ENCODE measurements at regions not wholly inside any gene's neighbourhood (a gene's known extent, or its start where the extent isn't known, plus 50 kb on each side); places are given as distances from the start of the nearest gene placed in this dataset.
A peak's percentile ranks its signal among the peaks of the same experiment; 100 is the strongest.
"Not testable (repeated sequence)": the region's sequence is repeated elsewhere in the genome, so short reads cannot be mapped to it uniquely, and the experiment has no call there.

DNA sequence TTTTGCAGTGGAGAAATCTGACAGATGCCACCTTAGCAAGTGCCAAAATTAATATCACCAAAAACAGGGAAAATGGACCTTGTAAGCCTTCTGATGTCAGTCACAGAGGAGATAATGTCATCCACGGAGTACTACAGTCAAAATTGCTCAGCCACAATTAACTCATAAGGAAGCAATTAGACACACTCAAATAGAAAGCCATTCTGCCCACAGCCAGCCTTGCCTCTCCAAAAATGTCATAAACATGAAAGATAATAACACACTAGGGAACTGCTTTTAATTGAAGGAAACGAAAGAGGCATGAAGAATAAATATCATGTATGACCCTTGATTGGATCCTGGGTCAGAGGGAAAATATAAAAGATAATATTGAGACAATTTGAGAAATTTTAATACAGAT, 505.6 kb upstream of the API5 start:
- H3K4me3 Mint-ChIP-seq, result no peak overlapping the region
- peaks cover 9% of the 10 kb centered on the region for H3K27me3 Mint-ChIP-seq (ENCODE audit: low read depth, poor library complexity)
- H3K36me3 Mint-ChIP-seq (ENCODE audit: low read depth), result no peaks in the 10 kb centered on the region
- no peak for DNase-seq
- TF ChIP-seq, protein P1, sequence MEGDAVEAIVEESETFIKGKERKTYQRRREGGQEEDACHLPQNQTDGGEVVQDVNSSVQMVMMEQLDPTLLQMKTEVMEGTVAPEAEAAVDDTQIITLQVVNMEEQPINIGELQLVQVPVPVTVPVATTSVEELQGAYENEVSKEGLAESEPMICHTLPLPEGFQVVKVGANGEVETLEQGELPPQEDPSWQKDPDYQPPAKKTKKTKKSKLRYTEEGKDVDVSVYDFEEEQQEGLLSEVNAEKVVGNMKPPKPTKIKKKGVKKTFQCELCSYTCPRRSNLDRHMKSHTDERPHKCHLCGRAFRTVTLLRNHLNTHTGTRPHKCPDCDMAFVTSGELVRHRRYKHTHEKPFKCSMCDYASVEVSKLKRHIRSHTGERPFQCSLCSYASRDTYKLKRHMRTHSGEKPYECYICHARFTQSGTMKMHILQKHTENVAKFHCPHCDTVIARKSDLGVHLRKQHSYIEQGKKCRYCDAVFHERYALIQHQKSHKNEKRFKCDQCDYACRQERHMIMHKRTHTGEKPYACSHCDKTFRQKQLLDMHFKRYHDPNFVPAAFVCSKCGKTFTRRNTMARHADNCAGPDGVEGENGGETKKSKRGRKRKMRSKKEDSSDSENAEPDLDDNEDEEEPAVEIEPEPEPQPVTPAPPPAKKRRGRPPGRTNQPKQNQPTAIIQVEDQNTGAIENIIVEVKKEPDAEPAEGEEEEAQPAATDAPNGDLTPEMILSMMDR (IDR thresholded peaks at IDR 0.05), result no peak
- no peak overlapping the region for H3K27ac Mint-ChIP-seq
- no peaks in the 10 kb centered on the region for H3K9me3 Mint-ChIP-seq
- H3K4me1 Mint-ChIP-seq, result peaks cover 9% of the 10 kb centered on the region

DNA sequence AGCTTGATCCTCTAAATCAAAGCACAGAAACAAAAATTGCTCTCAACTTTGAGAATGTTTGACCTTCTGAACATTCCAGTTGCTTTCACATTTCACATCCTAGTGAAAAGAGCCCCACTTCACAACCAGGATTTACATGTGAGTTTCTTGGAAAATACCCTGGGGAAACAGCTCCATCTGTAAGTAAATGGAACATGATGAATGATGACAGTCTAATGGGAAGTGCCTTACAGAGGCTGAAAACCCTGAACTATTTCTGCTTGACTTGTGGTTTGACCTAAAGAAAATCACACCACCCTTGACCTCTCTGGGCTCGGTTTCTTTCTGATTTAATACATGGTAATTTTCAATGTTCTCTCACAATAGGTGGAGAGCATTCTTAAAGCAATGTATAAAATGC, 499.4 kb upstream of the API5 start:
- peak; percentile 1 for DNase-seq

DNA sequence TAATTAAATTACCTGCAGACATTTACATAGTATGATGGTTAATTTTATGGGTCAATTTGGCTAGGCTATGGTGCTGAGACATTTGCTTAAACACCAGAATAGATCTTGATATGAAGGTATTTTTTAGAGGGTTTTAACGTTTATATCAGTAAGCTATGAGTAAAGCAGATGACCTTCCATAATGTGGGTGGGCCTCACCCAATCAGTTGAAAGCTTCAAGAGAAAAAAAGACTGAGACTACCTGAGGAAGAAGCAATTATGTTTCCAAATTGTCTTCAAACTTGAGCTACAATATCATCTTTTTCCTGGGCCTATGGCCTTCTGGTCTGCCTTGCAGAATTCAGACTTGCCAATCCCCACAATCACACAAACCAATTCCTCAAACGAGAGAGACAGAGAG, 498.8 kb upstream of the API5 start:
- Mint-ChIP-seq H3K36me3 (ENCODE audit: low read depth) (no peaks in the 10 kb centered on the region), H3K4me1 (peaks cover 7% of the 10 kb centered on the region), H3K27me3 (ENCODE audit: low read depth, poor library complexity) (peaks cover 8% of the 10 kb centered on the region), H3K27ac (no peak overlapping the region), H3K4me3 (no peak overlapping the region), H3K9me3 (no peaks in the 10 kb centered on the region)
- DNase-seq, result no peak
- TF ChIP-seq, protein P1 (IDR thresholded peaks at IDR 0.05), result no peak

More for the DNA sequence above, 499.4 kb upstream of the API5 start:
- Mint-ChIP-seq H3K36me3 (ENCODE audit: low read depth) (no peaks in the 10 kb centered on the region), H3K27me3 (ENCODE audit: low read depth, poor library complexity) (peaks cover 6% of the 10 kb centered on the region), H3K4me3 (no peak overlapping the region), H3K9me3 (no peaks in the 10 kb centered on the region), H3K27ac (no peak overlapping the region), H3K4me1 (peaks cover 7% of the 10 kb centered on the region)
- TF ChIP-seq, protein P1 (IDR thresholded peaks at IDR 0.05), result no peak

- peaks cover 9% of the 10 kb centered on the region for H3K27me3 Mint-ChIP-seq (ENCODE audit: low read depth, poor library complexity)
- no peak overlapping the region for H3K4me3 Mint-ChIP-seq
- H3K9me3 Mint-ChIP-seq, result no peaks in the 10 kb centered on the region
- TF ChIP-seq, protein P1 (IDR thresholded peaks at IDR 0.05), result no peak
- H3K27ac Mint-ChIP-seq, result no peak overlapping the region
- H3K36me3 Mint-ChIP-seq (ENCODE audit: low read depth), result no peaks in the 10 kb centered on the region
- H3K4me1 Mint-ChIP-seq, result peaks cover 7% of the 10 kb centered on the region
- no peak for DNase-seq
Measured at GRCh38 chr11:42816471-42816870, 495.3 kb upstream of the API5 start.

GRCh38 chr11:42819126-42819525, 492.7 kb upstream of the API5 start:
- no peak overlapping the region for H3K4me3 Mint-ChIP-seq
- peaks cover 12% of the 10 kb centered on the region for H3K27me3 Mint-ChIP-seq (ENCODE audit: low read depth, poor library complexity)
- no peaks in the 10 kb centered on the region for H3K9me3 Mint-ChIP-seq
- no peaks in the 10 kb centered on the region for H3K4me1 Mint-ChIP-seq
- no peak overlapping the region for H3K27ac Mint-ChIP-seq
- DNase-seq, result no peak
- H3K36me3 Mint-ChIP-seq (ENCODE audit: low read depth), result no peaks in the 10 kb centered on the region
- TF ChIP-seq, protein P1 (IDR thresholded peaks at IDR 0.05), result no peak

GRCh38 chr11:42822188-42822587, 489.6 kb upstream of the API5 start:
- not testable (repeated sequence) for DNase-seq; H3K4me1 Mint-ChIP-seq; H3K9me3 Mint-ChIP-seq; H3K4me3 Mint-ChIP-seq; H3K27ac Mint-ChIP-seq; H3K36me3 Mint-ChIP-seq (ENCODE audit: low read depth); H3K27me3 Mint-ChIP-seq (ENCODE audit: low read depth, poor library complexity)
